OCI-LY3 (cell line): ENCODE measurements at regions not wholly inside any gene's neighbourhood (a gene's known extent, or its start where the extent isn't known, plus 50 kb on each side); places are given as distances from the start of the nearest gene placed in this dataset.

Experiments used
- EZH2phosphoT487 ChIP-seq: fragments of 200-600 bp; shearing (Covaris generic); IDR thresholded peaks from 2 replicates; pipeline ENCODE4 v1.6.1; 2018; ENCODE audit warnings: antibody characterized with exemption, mixed run types, low read depth
- TF ChIP-seq, protein P1 (sequence below): fragments of 200-600, 300-600 bp; sonication (generic); IDR thresholded peaks from 2 replicates; pipeline ENCODE4 v1.5.1; 2014; ENCODE audit warnings: antibody characterized with exemption, low read length, low read depth

DNA sequence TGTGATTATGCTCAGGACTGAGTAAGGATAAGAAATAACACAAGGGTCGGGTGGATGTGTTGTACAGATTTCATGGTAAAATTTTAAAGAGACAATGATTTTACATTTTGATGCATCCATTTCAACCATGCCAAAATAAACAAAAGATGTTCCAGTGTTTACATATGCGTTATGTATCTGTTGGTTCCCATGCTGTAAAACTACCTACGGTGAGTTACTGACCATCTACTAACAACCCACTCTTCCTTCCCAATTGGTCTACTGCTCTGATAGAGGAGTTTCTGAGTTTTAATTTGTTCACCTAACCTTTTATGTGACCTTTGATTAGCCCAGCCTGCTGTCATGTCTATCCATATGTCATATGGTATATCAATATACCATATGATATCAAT lies 1697.1 kb downstream of the MAT2B start:
- TF ChIP-seq, protein P1, sequence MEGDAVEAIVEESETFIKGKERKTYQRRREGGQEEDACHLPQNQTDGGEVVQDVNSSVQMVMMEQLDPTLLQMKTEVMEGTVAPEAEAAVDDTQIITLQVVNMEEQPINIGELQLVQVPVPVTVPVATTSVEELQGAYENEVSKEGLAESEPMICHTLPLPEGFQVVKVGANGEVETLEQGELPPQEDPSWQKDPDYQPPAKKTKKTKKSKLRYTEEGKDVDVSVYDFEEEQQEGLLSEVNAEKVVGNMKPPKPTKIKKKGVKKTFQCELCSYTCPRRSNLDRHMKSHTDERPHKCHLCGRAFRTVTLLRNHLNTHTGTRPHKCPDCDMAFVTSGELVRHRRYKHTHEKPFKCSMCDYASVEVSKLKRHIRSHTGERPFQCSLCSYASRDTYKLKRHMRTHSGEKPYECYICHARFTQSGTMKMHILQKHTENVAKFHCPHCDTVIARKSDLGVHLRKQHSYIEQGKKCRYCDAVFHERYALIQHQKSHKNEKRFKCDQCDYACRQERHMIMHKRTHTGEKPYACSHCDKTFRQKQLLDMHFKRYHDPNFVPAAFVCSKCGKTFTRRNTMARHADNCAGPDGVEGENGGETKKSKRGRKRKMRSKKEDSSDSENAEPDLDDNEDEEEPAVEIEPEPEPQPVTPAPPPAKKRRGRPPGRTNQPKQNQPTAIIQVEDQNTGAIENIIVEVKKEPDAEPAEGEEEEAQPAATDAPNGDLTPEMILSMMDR = no peak
- no peak for TF ChIP-seq EZH2phosphoT487
